Upper lobe of right lung (tissue), 1 donor: ENCODE measurements at regions not wholly inside any gene's neighbourhood (a gene's known extent, or its start where the extent isn't known, plus 50 kb on each side); places are given as distances from the start of the nearest gene placed in this dataset.
A peak's percentile ranks its signal among the peaks of the same experiment; 100 is the strongest.

Experiments used
- ATAC-seq: fragments of 200-7000 bp; cut with Tn5 transposase; one replicate; pipeline ENCODE4 v1.9.1; 2020; ENCODE audit warnings: mild to moderate bottlenecking, moderate library complexity
- DNase-seq: peaks from one replicate; pipeline ENCODE4 v3.0.0-alpha.2; 2020
- H3K27ac ChIP-seq: fragments of 200-600 bp; one replicate; pipeline ENCODE4 v1.8.0; 2022
- H3K27me3 ChIP-seq: fragments of 200-600 bp; one replicate; pipeline ENCODE4 v1.8.0; 2022; ENCODE audit warnings: mild to moderate bottlenecking
- H3K36me3 ChIP-seq: fragments of 200-600 bp; one replicate; pipeline ENCODE4 v1.8.0; 2022
- H3K4me1 ChIP-seq: fragments of 200-600 bp; one replicate; pipeline ENCODE4 v1.8.0; 2022
- H3K4me3 ChIP-seq: fragments of 200-600 bp; one replicate; pipeline ENCODE4 v1.8.0; 2022; ENCODE audit warnings: mild to moderate bottlenecking
- H3K9me3 ChIP-seq: fragments of 200-600 bp; one replicate; pipeline ENCODE4 v1.8.0; 2022
- CTCF ChIP-seq: fragments of 200-600 bp; IDR thresholded peaks from one replicate; pipeline ENCODE4 v1.8.0; 2022; ENCODE audit warnings: antibody characterized with exemption
- intact Hi-C: fragments of 100-400 bp; cut with DNase I; formaldehyde crosslinking; loops from one replicate; pipeline ENCODE4 v1.11.0; 2022
- donor health status: DM: no; HTN: yes; CAD: no; lungs with severe emphysema.

- intact Hi-C loops, result no loop called here
- no peak for DNase-seq
- no peaks in the 10 kb centered on the region for H3K9me3 ChIP-seq
- H3K27me3 ChIP-seq, result peaks cover 5% of the 10 kb centered on the region
- H3K4me1 ChIP-seq, result peaks cover 6% of the 10 kb centered on the region
- no peaks in the 10 kb centered on the region for H3K36me3 ChIP-seq
- TF ChIP-seq CTCF, result no peak
- no peak overlapping the region for H3K27ac ChIP-seq
- no peak overlapping the region for H3K4me3 ChIP-seq
- ATAC-seq, result no peak
These were observed 174.2 kb downstream of the SOCS6 start for GRCh38 chr18:70463085-70463484.

DNA sequence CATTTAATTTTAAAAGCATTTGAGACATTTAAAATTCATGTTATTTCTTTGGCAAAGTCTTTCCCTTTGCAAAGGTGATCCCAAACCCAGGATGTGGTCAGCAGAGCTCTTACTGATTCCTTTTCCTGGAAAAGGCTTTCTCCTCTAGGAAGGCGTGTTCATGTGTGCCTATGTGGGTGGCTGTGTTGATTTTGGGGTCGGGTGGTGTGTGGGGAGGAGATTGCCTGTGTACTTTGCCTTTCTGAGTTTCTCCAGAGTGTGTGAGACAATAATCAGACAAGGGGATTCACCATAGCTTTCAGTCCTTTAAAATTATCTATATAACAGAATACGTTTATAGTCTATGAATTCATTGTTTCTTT lies 173.2 kb downstream of the SOCS6 start:
- intact Hi-C loops, result no loop called here
- H3K9me3 ChIP-seq, result no peaks in the 10 kb centered on the region
- peaks cover 5% of the 10 kb centered on the region for H3K27me3 ChIP-seq
- H3K4me1 ChIP-seq, result peaks cover 6% of the 10 kb centered on the region
- no peak overlapping the region for H3K27ac ChIP-seq
- H3K36me3 ChIP-seq, result no peaks in the 10 kb centered on the region
- DNase-seq (no peak), ATAC-seq (peak; percentile 77)
- TF ChIP-seq CTCF, result no peak
- H3K4me3 ChIP-seq, result no peak overlapping the region

DNA sequence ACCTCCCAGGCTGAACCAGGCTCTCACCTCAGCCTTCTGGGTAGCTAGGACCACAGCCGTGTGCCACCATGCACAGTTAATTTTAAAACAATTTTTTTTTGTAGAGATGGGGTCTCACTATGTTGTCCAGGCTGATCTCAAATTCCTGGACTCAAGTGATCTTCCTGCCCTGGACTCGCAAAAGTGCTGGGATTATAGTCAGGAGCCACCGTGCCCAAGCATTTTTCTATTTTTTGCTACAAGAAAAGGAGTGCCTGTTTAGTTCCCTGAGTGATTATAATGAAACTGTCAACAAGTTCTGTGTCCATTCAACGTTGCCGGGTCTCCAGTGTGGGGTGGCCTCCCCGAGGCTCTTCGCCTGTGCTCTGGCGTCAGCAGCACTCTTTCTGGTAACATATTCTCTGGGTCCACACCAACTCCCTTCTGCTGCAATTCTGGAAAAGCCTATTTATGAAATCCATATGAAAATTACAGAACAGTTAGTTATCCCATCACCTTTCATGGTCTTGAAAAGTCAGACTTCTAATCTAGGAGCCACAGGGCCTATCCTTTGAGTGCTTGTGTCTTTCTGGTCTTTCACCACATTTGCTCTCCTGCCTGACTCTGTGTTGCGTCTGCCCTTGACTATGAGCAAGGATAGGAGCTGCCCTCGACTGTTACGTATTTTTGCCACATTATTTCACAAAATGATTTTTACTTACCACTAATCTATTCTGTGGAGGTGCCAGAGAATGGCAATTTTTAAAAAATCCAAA lies 172.7 kb downstream of the SOCS6 start:
- peaks cover 6% of the 10 kb centered on the region for H3K4me1 ChIP-seq
- H3K36me3 ChIP-seq, result no peaks in the 10 kb centered on the region
- H3K27ac ChIP-seq, result no peak overlapping the region
- intact Hi-C loops, result no loop called here
- DNase-seq (no peak), ATAC-seq (peak; percentile 50)
- H3K27me3 ChIP-seq, result peaks cover 5% of the 10 kb centered on the region
- H3K9me3 ChIP-seq, result no peaks in the 10 kb centered on the region
- no peak for TF ChIP-seq CTCF
- H3K4me3 ChIP-seq, result no peak overlapping the region

DNA sequence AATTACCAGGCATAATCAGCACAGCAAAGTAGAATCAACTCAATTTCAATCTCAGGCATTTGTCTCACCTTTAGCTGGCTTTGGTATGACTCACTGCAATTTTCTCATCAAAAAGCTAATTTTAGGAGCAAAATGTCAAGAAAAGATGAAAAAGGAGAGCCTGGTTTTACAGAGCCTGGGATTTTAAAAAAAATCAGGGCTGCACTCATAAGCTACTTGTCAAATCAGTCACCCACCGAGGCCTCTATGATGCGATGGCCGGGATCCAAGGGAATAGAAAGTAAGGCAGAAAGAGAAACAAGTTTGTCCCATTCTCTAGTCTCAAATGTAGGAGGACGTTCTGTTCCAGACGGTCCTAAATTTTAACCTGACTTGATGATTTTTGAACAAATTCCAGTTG lies 170.9 kb downstream of the SOCS6 start:
- Histone ChIP-seq H3K4me3 (no peak overlapping the region), H3K36me3 (no peaks in the 10 kb centered on the region), H3K9me3 (no peaks in the 10 kb centered on the region), H3K27me3 (peaks cover 5% of the 10 kb centered on the region), H3K27ac (no peak overlapping the region), H3K4me1 (peaks cover 6% of the 10 kb centered on the region)
- no peak for DNase-seq
- TF ChIP-seq CTCF, result no peak
- intact Hi-C loops, result loop anchor here (10.0 kb wide), 1 partner anchor 265 kb away; no protein-coding TSS in a partner anchor
- ATAC-seq, result no peak

DNA sequence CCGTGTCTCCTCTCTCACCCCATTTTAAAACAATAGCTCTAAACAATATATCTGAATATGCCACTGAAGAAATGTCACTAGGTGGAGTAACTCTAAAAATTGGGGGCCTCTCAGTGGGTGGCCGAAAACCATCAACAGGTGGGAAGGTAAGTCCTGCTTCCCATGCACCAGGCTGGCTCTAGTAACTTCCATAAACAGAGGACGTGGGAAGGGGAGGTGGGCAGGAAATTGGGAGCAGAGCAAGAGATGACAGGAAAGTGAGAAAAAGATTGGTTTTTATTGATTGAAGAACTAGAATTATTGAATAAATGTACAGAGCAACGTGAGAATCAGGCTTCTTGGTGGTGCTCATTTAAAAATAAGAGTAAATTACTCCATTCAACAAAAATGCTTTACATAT lies 170.4 kb downstream of the SOCS6 start:
- H3K36me3 ChIP-seq, result no peaks in the 10 kb centered on the region
- DNase-seq, result no peak
- no peak overlapping the region for H3K27ac ChIP-seq
- H3K9me3 ChIP-seq, result no peaks in the 10 kb centered on the region
- no peak overlapping the region for H3K4me3 ChIP-seq
- intact Hi-C loops, result loop anchor here (10.0 kb wide), 1 partner anchor 264 kb away; no protein-coding TSS in a partner anchor
- no peak for TF ChIP-seq CTCF
- ATAC-seq, result no peak
- H3K4me1 ChIP-seq, result peaks cover 1% of the 10 kb centered on the region
- H3K27me3 ChIP-seq, result peaks cover 5% of the 10 kb centered on the region
